LNCAP (cell line): ENCODE measurements at regions not wholly inside any gene's neighbourhood (a gene's known extent, or its start where the extent isn't known, plus 50 kb on each side); places are given as distances from the start of the nearest gene placed in this dataset.

ENCODE experiments used
- TF ChIP-seq, protein P1 (sequence below): fragments of 450-650 bp; IDR thresholded peaks from 2 replicates; pipeline ENCODE4 v1.5.1; 2017; ENCODE audit warnings: mild to moderate bottlenecking

DNA sequence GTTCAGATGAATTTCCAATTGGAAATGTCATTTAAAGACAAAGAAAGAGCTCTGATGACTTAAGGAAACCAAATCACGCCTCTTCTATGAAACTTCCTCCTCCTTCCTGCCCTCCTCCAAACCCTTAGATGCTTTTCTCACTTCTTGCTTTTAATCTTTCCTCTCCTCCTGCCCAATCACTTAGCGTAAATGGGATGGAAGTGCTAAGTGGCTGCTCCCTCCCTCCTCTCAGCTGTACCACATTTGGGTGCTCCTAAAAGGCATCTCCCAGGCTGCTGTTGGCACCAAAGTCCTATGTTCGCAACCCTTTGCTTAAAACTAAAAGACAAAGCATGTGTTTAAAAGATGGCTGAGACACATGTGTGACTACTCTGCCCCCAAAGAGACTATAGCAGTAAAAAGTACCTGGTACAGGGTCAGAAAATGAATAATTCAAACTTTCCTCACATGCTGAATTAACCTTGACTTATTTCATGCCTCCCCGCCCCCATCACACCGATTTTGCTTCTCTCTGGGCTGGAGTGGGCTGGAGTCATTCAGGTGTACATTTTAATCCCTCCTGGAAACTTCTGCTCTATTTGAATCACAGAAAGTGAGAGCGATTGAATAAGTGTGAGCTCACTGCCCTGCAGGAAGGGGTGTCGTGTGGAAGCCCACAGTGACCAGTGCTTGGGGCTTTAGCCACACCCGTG is 59.2 kb upstream of the KLF7 start:
- TF ChIP-seq, protein P1, sequence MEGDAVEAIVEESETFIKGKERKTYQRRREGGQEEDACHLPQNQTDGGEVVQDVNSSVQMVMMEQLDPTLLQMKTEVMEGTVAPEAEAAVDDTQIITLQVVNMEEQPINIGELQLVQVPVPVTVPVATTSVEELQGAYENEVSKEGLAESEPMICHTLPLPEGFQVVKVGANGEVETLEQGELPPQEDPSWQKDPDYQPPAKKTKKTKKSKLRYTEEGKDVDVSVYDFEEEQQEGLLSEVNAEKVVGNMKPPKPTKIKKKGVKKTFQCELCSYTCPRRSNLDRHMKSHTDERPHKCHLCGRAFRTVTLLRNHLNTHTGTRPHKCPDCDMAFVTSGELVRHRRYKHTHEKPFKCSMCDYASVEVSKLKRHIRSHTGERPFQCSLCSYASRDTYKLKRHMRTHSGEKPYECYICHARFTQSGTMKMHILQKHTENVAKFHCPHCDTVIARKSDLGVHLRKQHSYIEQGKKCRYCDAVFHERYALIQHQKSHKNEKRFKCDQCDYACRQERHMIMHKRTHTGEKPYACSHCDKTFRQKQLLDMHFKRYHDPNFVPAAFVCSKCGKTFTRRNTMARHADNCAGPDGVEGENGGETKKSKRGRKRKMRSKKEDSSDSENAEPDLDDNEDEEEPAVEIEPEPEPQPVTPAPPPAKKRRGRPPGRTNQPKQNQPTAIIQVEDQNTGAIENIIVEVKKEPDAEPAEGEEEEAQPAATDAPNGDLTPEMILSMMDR, result no peak

DNA sequence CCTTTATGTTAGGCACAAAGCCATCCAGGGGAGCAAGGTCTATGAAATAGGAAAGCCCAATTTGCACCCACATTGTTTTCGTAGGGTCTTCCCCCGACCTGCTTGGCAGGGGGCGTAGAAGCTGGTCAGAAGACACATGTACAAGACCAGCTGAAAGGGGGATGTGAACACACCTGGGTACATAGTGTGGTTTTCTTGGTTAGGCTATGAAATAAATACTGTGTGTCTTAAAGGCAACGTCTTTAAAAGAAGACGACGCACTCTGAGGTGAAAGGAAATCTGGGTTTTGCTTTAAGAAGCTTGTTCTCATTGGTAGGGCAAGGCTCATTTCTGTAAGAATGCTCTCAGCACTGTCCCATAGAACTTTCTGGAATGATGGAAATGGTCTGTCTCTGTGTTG is 60.0 kb upstream of the KLF7 start:
- TF ChIP-seq, protein P1, result no peak

DNA sequence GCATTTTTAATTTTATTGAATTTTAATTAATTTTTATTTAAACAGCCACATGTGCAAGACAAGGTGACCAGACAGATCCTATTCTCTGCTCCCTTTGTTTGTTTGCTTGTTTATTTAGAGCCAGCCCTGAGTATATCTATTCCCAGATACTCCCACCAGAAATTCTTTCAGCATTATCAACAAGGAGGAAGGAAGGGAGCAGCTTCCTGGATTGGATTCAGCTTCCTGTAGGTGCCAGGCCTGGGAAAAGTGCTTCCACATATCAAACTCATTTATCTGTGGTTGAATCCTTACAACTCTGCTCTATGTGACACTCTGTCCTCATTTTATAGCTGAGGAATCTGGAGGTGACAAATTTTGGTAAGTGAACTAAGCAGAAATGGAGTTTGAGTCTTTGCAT is 60.5 kb upstream of the KLF7 start:
- TF ChIP-seq, protein P1, result no peak

DNA sequence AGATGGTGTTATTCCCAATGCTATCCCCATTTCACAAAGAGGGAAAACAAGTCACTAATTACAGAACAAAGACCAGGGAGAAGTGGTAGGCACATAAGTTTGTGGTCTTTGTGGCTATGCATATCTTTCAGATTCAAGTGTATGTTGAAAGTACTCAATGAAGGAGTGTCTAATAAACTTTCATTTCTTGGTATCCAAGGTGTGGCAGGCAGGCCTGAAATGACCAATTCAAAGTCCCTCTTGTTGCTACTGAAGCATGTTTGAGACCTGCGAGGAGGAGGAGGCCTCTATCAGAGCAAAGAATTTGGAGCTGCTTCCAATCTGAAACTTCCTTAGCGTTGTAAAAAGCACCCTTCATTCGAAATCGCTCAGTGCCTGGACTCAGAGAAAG is 60.9 kb upstream of the KLF7 start:
- TF ChIP-seq, protein P1, result no peak

DNA sequence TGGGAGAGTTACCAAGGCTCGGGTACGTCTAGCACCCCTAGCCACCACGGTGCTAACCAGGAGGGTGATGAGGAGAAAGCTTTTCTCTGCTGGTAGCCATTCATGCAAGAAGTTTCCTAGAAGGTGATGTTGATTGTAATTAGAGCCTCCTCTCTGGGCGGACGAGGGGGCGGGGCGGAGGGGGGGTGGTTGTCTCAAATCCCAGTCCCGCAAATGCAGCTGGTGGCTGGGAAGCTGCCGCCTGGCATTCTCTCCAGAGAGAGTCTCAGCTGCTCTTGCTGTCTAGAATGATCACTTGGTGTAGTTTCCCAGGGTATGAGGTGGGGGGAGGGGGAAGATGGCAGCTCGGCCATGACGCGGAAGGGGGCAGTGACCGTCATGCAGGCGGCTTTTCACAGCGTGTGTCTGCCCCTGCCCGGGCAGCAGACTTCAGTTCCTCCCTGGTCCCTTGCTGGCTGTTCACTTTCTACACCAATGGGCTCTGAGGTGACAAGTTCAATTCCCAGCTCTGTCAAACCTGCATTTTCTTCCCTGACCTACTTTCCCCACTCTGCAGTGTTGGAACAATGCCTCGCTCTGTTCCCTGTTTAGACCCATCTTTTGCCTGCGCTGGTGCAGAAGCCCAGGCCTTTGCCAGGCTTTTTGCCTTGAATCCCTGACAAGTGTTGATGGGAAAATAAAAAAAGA is 61.5 kb upstream of the KLF7 start:
- TF ChIP-seq, protein P1, result no peak

DNA sequence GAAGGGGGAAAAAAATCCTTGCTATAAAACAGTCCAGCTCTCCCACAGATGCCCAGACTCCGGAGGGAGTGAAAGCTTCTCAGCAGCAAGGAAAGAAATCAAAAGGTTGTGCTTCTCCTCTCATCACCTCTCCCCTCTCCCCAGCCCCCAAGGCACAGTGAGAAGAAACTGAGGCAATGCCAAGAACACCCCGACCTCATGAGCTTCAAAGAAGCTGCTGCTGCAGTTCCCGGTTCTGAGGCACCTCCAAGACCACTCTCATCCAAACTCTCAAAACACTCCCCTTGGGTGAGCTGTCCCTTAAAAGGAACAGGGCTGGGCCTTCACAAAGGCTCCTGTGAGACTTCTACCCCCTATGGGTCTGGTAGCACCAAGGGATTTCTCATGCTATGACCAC is 62.0 kb upstream of the KLF7 start:
- TF ChIP-seq, protein P1, result no peak

DNA sequence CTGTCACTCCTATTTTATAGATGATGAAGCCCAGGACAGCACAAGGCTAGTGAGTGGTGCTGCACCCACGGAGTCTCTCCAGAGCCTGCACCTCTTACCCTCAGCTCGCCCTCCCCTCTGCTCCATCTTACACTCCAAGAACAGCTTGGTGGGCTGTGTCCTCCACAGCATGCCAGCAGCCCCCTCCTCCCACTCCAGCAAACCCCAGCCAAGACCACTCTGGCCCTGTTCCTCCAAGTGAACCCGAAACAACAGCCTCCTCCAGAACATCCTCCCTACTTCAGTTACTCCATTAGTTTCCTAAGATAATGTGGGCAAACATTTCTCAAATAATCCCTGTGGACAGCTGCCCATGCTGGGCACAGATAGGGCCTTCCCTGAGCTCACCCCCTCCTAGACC is 62.7 kb upstream of the KLF7 start:
- TF ChIP-seq, protein P1, result no peak
